T47D (cell line): ENCODE measurements at regions not wholly inside any gene's neighbourhood (a gene's known extent, or its start where the extent isn't known, plus 50 kb on each side); places are given as distances from the start of the nearest gene placed in this dataset.

Experiments
- DNase-seq, 2 experiments: peaks; one replicate each; pipeline versions ENCODE4 v3.0.0 to v3.0.0-alpha.2; 2011 to 2012; ENCODE audit warnings: low read depth in 1 of 2, low spot score in 1 of 2
- JUND ChIP-seq: IDR thresholded peaks from 2 replicates; pipeline ENCODE4 v1.6.1; 2012; ENCODE audit warnings: low read depth
- in situ Hi-C: cut with HindIII; loops from 2 replicates; pipeline ENCODE4 v1.10.0; 2016; ENCODE audit warnings: low sequenced_read_pairs, low pct_unique_long_range_greater_than_20kb

GRCh38 chr19:30900051-30900450 lies 449.2 kb downstream of the TSHZ3 start:
- TF ChIP-seq JUND, result no peak
- DNase-seq, result no peak
- in situ Hi-C loops, result no loop called here

GRCh38 chr19:30898353-30899103 lies 450.7 kb downstream of the TSHZ3 start:
- no peak for TF ChIP-seq JUND
- in situ Hi-C loops, result no loop called here
- no peak for DNase-seq

GRCh38 chr19:30897553-30897952 lies 451.7 kb downstream of the TSHZ3 start:
- no peak for DNase-seq
- in situ Hi-C loops, result no loop called here
- no peak for TF ChIP-seq JUND

GRCh38 chr19:30897034-30897433 lies 452.2 kb downstream of the TSHZ3 start:
- no peak for DNase-seq
- in situ Hi-C loops, result no loop called here
- no peak for TF ChIP-seq JUND

GRCh38 chr19:30896554-30896953 lies 452.7 kb downstream of the TSHZ3 start:
- no peak for DNase-seq
- TF ChIP-seq JUND, result no peak
- in situ Hi-C loops, result no loop called here

GRCh38 chr19:30895946-30896345 lies 453.3 kb downstream of the TSHZ3 start:
- in situ Hi-C loops, result no loop called here
- TF ChIP-seq JUND, result no peak

GRCh38 chr19:30891051-30891450 lies 458.2 kb downstream of the TSHZ3 start:
- in situ Hi-C loops, result no loop called here
- no peak for DNase-seq
- TF ChIP-seq JUND, result no peak

More at GRCh38 chr19:30895946-30896345, 453.3 kb downstream of the TSHZ3 start:
- DNase-seq, result no peak

- TF ChIP-seq JUND, result no peak
- no peak for DNase-seq
- in situ Hi-C loops, result no loop called here
These were observed 459.2 kb downstream of the TSHZ3 start for GRCh38 chr19:30890033-30890432.

- DNase-seq, result no peak
- in situ Hi-C loops, result no loop called here
- TF ChIP-seq JUND, result no peak
These were observed 460.3 kb downstream of the TSHZ3 start for GRCh38 chr19:30888937-30889336.

GRCh38 chr19:30887042-30887441 lies 462.2 kb downstream of the TSHZ3 start:
- no peak for DNase-seq
- TF ChIP-seq JUND, result no peak
- in situ Hi-C loops, result no loop called here

GRCh38 chr19:30886222-30886621 lies 463.0 kb downstream of the TSHZ3 start:
- in situ Hi-C loops, result no loop called here
- DNase-seq, result no peak
- no peak for TF ChIP-seq JUND

GRCh38 chr19:30884146-30884812 lies 465.0 kb downstream of the TSHZ3 start:
- TF ChIP-seq JUND, result no peak
- in situ Hi-C loops, result no loop called here
- no peak for DNase-seq

- no peak for TF ChIP-seq JUND
- in situ Hi-C loops, result no loop called here
- DNase-seq, result no peak
These were observed 466.2 kb downstream of the TSHZ3 start for GRCh38 chr19:30883071-30883470.

GRCh38 chr19:30882411-30883005 lies 466.7 kb downstream of the TSHZ3 start:
- no peak for DNase-seq
- no peak for TF ChIP-seq JUND
- in situ Hi-C loops, result no loop called here
